ENCODE measurements at regions not wholly inside any gene's neighbourhood (a gene's known extent, or its start where the extent isn't known, plus 50 kb on each side); places are given as distances from the start of the nearest gene placed in this dataset.

DNA sequence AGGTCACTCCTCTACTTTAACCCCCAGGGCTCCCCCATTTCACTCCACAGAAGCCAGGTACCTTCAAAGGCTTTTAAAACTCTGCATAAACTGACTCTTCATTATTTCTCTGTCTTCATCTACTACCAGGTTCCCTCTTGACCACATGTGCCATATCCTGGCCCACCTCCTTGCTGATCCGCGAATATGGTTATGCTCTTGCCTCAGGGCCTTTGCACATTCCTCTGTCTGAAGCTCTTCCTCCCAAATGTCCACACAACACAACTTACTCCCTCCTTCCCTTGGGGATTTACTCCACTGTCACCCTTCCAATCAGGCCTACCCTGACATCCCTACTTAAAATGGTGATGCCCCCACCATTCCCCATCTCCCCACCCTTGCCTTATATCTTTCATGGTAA, 134.6 kb upstream of the ANKRD55 start:
- Histone ChIP-seq H3K4me3 (no peak overlapping the region), H3K27me3 (ENCODE audit: insufficient read depth in 3 of 3, low read length in 2 of 3) (no peaks in the 10 kb centered on the region), H3K36me3 (ENCODE audit: insufficient read depth in 1 of 2, low read depth in 1 of 2) (no peaks in the 10 kb centered on the region), H3K4me1 (no peaks in the 10 kb centered on the region), H3K27ac (no peak overlapping the region), H3K9me3 (no peaks in the 10 kb centered on the region)
- no peak for ATAC-seq
- no peak for TF ChIP-seq CTCF (IDR thresholded peaks at IDR 0.05)
- 98% methylated on average over 2 of the region's 2 CpGs for WGBS, 3 donors
- intact Hi-C loops (cut with DNase I), result no loop called here
- no peak for DNase-seq

DNA sequence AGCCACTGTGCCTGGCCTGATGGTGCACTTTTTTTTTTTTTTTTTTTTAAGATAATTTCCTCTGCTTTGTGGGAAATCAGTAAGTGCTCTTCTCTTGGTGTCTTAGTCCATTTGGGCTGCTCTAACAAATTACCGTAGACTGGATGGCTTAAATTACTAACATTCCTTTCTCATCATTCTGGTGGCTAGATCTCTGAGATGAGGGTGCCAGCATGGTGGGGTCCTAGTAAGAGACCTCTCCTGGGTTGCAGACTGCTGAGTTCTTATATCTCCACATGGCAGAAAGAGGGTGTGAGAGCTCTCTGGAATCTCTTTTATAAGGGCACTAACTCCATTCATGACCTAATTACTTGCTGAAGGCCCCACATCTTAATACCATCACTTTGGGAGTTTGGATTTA, 133.9 kb upstream of the ANKRD55 start:
- no peak for TF ChIP-seq CTCF (IDR thresholded peaks at IDR 0.05)
- ATAC-seq, result no peak
- intact Hi-C loops (cut with DNase I), result no loop called here
- Histone ChIP-seq H3K27ac (no peak overlapping the region), H3K27me3 (ENCODE audit: insufficient read depth in 3 of 3, low read length in 2 of 3) (no peaks in the 10 kb centered on the region), H3K36me3 (ENCODE audit: insufficient read depth in 1 of 2, low read depth in 1 of 2) (no peaks in the 10 kb centered on the region), H3K4me3 (no peak overlapping the region), H3K9me3 (no peaks in the 10 kb centered on the region), H3K4me1 (no peaks in the 10 kb centered on the region)
- no peak for DNase-seq
- WGBS, 3 donors, result 63 to 79% (median 76%) methylated on average over 1 of the region's 1 CpG

- DNase-seq (no peak), ATAC-seq (no peak)
- TF ChIP-seq CTCF (IDR thresholded peaks at IDR 0.05), result no peak
- no peak overlapping the region for H3K4me3 ChIP-seq
- H3K27me3 ChIP-seq (ENCODE audit: insufficient read depth in 3 of 3, low read length in 2 of 3), result no peaks in the 10 kb centered on the region
- no peaks in the 10 kb centered on the region for H3K9me3 ChIP-seq
- H3K36me3 ChIP-seq (ENCODE audit: insufficient read depth in 1 of 2, low read depth in 1 of 2), result no peaks in the 10 kb centered on the region
- H3K4me1 ChIP-seq, result no peaks in the 10 kb centered on the region
- intact Hi-C loops (cut with DNase I), result no loop called here
- H3K27ac ChIP-seq, result no peak overlapping the region
- WGBS, 3 donors, result 95 to 100% (median 98%) methylated on average over 2 of the region's 2 CpGs
Observed at GRCh38 chr5:56361398-56361797, 128.3 kb upstream of the ANKRD55 start.

- TF ChIP-seq CTCF (IDR thresholded peaks at IDR 0.05), result no peak
- intact Hi-C loops (cut with DNase I), result no loop called here
- Histone ChIP-seq H3K4me1 (no peaks in the 10 kb centered on the region), H3K27me3 (ENCODE audit: insufficient read depth in 3 of 3, low read length in 2 of 3) (no peaks in the 10 kb centered on the region), H3K4me3 (no peak overlapping the region), H3K27ac (no peak overlapping the region), H3K36me3 (ENCODE audit: insufficient read depth in 1 of 2, low read depth in 1 of 2) (no peaks in the 10 kb centered on the region), H3K9me3 (no peaks in the 10 kb centered on the region)
- ATAC-seq (no peak), DNase-seq (no peak)
- WGBS, 3 donors, result 82 to 90% (median 88%) methylated on average over 6 of the region's 6 CpGs
Observed at GRCh38 chr5:56360816-56361215, 127.7 kb upstream of the ANKRD55 start.

DNA sequence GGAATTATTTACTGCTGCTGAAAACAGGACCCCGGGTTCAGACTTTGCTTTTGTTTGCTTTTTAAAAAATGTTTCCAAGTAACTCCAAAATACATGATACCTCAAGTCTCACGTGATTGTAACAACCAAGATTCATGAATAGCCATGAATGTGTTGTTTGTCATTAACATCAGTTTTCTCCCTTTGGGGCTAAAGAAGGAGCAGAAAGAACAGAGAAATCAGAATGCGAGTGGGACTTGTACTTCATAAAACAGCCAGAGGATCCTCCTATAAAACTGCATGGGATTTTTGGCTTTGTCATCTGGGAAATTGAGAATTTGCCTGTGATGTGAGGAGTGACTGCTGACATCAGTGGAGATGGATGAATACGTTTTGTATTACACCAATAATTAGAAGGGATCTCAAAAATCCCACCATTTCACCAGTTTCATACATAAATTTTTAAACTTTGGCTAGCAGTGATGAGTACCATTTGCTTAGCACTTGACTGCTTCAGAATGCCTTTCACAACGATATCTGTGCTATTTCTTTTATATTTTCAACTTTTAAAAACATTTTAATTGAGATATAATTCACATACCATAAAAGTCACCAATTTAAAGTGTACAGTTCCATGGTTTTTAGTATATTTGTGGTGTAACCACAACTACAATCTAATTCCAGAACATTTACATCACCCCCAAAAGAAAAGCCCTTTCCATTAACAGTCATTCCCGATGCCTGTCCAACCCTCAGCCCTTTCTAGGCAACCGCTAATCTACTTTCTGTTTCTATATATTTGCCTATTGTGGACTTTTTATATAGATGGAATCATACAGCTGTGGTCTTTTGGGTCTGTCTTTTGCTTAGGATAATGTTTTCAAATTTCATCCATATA, 126.9 kb upstream of the ANKRD55 start:
- DNase-seq (no peak), ATAC-seq (no peak)
- H3K36me3 ChIP-seq (ENCODE audit: insufficient read depth in 1 of 2, low read depth in 1 of 2), result no peaks in the 10 kb centered on the region
- intact Hi-C loops (cut with DNase I), result no loop called here
- no peaks in the 10 kb centered on the region for H3K9me3 ChIP-seq
- 87 to 88% (median 88%) methylated on average over 7 of the region's 7 CpGs for WGBS, 3 donors
- H3K27me3 ChIP-seq (ENCODE audit: insufficient read depth in 3 of 3, low read length in 2 of 3), result no peaks in the 10 kb centered on the region
- H3K4me1 ChIP-seq, result no peaks in the 10 kb centered on the region
- no peak for TF ChIP-seq CTCF (IDR thresholded peaks at IDR 0.05)
- no peak overlapping the region for H3K4me3 ChIP-seq
- no peak overlapping the region for H3K27ac ChIP-seq

All from psoas muscle (tissue), 7 donors.